Right lobe of liver (tissue), 6 donors: ENCODE measurements at regions not wholly inside any gene's neighbourhood (a gene's known extent, or its start where the extent isn't known, plus 50 kb on each side); places are given as distances from the start of the nearest gene placed in this dataset.

ENCODE experiments used
- ATAC-seq, 4 donors: fragments of 200-7000 bp; cut with Tn5 transposase; one replicate each; pipeline ENCODE4 v1.9.1; 2020; ENCODE audit warnings: mild to moderate bottlenecking in 4 of 4, moderate library complexity in 4 of 4
- DNase-seq, 3 donors: peaks; one replicate each; pipeline ENCODE4 v3.0.0-alpha.2; 2020
- H3K27ac ChIP-seq, 3 donors: fragments of 200-600 bp; one replicate each; pipeline ENCODE4 v1.8.0; 2022
- H3K27me3 ChIP-seq, 2 donors: fragments of 200-600 bp; one replicate each; pipeline ENCODE4 v1.8.0; 2022
- H3K36me3 ChIP-seq, 4 donors: fragments of 200-600 bp; sonication (generic) in 1 of 4; one replicate each; pipeline versions ENCODE4 v1.5.1 to v1.8.0; 2017 to 2022; ENCODE audit warnings: control low read depth in 1 of 4
- H3K4me1 ChIP-seq, 4 donors: fragments of 200-600 bp; sonication (generic) in 1 of 4; one replicate each; pipeline versions ENCODE4 v1.5.1 to v1.8.0; 2017 to 2022; ENCODE audit warnings: control low read depth in 1 of 4
- H3K4me3 ChIP-seq, 3 donors: fragments of 200-600 bp; one replicate each; pipeline ENCODE4 v1.8.0; 2022
- H3K9me3 ChIP-seq, 4 donors: fragments of 200-600 bp; sonication (generic) in 1 of 4; one replicate each; pipeline versions ENCODE4 v1.5.1 to v1.8.0; 2017 to 2022; ENCODE audit warnings: control low read depth in 1 of 4
- POLR2A ChIP-seq: fragments of 450-650 bp; IDR thresholded peaks from one replicate; pipeline ENCODE4 v1.6.1; 2017; ENCODE audit warnings: antibody characterized with exemption, mild to moderate bottlenecking
- WGBS: methylation state at CpG from one replicate; pipeline ENCODE4 v1.1.6; 2018; ENCODE audit warnings: low coverage, low lambda C conversion rate; ENCODE audit not compliant: insufficient coverage; ENCODE audit errors: missing lambda C conversion rate; 5-methylcytosine and 5-hydroxymethylcytosine counted together
- intact Hi-C, 2 donors: fragments of 100-400 bp; cut with DNase I; formaldehyde crosslinking; loops; one replicate each; pipeline versions ENCODE4 v1.11.2 to v1.14.1; 2022
- TF ChIP-seq, protein P1 (sequence below), 4 donors: fragments of 200-600 bp in 3 of 4; fragments of 450-650 bp in 1 of 4; IDR thresholded peaks; one replicate each; pipeline versions ENCODE4 v1.5.1 to v1.8.0; 2016 to 2022; ENCODE audit warnings: antibody characterized with exemption in 4 of 4, mild to moderate bottlenecking in 2 of 4
- donor health status: DM: no; HTN: yes; CAD: no.
- donor health status: DM: no; HTN: no; CAD: no.
- donor health status: DM: no; HTN: no; CAD: no.
- donor health status: DM: no; HTN: yes; CAD: no.
- donor health status: DM: no; HTN: yes; CAD: no.

DNA sequence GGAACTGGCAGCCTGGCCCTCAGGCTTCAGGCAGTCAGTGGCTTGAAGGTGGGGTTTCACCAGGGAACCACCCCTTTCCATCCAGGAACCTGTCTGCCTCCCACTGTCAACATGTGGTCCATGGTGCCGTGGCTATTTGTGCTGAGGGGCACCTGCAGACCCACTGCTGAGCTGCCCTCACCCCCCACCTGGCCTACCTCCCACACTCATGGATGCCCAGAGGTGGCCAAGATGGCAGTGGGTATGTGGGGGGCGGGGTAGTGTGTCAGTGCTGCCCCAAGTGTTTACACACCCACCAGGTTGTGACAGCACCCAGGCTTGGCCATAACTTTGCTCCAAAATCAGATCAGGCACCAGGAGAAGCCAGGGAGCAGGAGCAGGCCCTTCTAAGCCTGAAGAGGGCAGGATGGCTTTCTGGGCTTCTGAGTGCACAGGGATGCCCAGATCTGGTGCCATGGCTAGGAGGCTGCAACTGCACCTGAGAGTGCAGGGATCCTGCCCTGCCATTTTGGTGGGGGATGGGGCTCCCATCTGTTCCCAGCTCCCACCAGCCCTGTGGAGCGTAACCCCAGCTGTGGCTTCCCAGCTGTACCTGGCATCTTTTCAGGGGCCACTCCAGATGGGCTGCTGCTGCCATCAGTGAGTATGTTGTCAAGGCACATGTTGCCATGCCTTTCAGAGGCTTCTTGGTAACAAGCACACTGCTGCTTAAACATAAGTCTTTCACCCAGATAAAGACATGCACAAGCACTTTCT, 263.9 kb downstream of the LRIG3 start:
- no peak for DNase-seq
- H3K36me3 ChIP-seq = no peaks in the 10 kb centered on the region
- H3K9me3 ChIP-seq = no peaks in the 10 kb centered on the region
- intact Hi-C loops = no loop called here
- no CpG with 5 or more reads among the region's 3 CpGs for WGBS
- H3K4me3 ChIP-seq = no peak overlapping the region
- no peak for ATAC-seq
- no peak overlapping the region for H3K27ac ChIP-seq
- TF ChIP-seq, protein P1, sequence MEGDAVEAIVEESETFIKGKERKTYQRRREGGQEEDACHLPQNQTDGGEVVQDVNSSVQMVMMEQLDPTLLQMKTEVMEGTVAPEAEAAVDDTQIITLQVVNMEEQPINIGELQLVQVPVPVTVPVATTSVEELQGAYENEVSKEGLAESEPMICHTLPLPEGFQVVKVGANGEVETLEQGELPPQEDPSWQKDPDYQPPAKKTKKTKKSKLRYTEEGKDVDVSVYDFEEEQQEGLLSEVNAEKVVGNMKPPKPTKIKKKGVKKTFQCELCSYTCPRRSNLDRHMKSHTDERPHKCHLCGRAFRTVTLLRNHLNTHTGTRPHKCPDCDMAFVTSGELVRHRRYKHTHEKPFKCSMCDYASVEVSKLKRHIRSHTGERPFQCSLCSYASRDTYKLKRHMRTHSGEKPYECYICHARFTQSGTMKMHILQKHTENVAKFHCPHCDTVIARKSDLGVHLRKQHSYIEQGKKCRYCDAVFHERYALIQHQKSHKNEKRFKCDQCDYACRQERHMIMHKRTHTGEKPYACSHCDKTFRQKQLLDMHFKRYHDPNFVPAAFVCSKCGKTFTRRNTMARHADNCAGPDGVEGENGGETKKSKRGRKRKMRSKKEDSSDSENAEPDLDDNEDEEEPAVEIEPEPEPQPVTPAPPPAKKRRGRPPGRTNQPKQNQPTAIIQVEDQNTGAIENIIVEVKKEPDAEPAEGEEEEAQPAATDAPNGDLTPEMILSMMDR (IDR thresholded peaks at IDR 0.05) = no peak
- no peak for TF ChIP-seq POLR2A
- H3K4me1 ChIP-seq = no peaks in the 10 kb centered on the region
- H3K27me3 ChIP-seq = no peaks in the 10 kb centered on the region

DNA sequence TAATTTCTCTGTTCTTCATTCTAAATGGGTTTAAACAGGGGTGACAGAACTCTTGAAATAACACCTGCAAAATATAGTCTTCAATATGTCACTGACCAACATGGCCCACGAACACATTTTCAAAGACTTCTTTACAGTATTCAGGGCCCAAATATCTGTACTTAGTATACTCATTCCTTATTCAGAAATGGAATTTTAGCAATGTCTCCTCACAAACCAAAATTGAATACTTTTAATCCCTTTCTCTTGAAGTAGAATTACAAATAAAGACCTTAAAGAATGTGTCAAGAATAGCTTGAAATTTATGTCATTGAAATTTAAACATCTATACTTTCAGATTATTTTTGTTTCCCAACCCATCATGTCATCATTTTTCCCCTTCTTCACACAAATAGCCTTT, 263.1 kb downstream of the LRIG3 start:
- intact Hi-C loops = no loop called here
- H3K27ac ChIP-seq = no peak overlapping the region
- no peak for DNase-seq
- no peak overlapping the region for H3K4me3 ChIP-seq
- H3K4me1 ChIP-seq = no peaks in the 10 kb centered on the region
- no peak for ATAC-seq
- no peaks in the 10 kb centered on the region for H3K9me3 ChIP-seq
- H3K27me3 ChIP-seq = no peaks in the 10 kb centered on the region
- no peak for TF ChIP-seq POLR2A
- TF ChIP-seq, protein P1 (IDR thresholded peaks at IDR 0.05) = no peak
- WGBS = 44% methylated on average over 1 of the region's 1 CpG
- H3K36me3 ChIP-seq = no peaks in the 10 kb centered on the region

DNA sequence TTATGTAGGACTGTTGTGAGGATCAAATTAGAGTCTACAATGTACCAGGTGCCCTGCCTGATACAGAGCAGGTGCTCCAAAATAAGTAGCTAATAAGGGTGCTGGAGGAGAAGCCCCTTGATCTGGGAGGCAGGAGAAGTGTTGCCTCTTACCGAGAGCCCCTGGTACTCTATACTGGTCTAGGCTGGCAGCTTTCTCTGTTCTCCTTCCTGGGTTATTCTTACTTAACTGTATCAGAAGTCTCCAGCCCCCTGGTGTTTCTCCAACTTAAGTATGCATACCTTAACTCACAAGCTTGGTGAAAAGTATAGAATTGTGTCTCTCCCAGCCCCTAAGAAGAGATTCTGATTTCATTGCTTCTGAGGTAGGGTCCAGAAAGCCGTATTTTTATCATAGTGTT, 254.9 kb downstream of the LRIG3 start:
- Histone ChIP-seq H3K27me3 (no peaks in the 10 kb centered on the region), H3K4me1 (no peaks in the 10 kb centered on the region), H3K4me3 (no peak overlapping the region), H3K9me3 (no peaks in the 10 kb centered on the region), H3K36me3 (no peaks in the 10 kb centered on the region), H3K27ac (no peak overlapping the region)
- intact Hi-C loops = no loop called here
- no peak for DNase-seq
- TF ChIP-seq, protein P1 (IDR thresholded peaks at IDR 0.05) = no peak
- TF ChIP-seq POLR2A = no peak
- 68% methylated on average over 2 of the region's 2 CpGs for WGBS
- no peak for ATAC-seq

DNA sequence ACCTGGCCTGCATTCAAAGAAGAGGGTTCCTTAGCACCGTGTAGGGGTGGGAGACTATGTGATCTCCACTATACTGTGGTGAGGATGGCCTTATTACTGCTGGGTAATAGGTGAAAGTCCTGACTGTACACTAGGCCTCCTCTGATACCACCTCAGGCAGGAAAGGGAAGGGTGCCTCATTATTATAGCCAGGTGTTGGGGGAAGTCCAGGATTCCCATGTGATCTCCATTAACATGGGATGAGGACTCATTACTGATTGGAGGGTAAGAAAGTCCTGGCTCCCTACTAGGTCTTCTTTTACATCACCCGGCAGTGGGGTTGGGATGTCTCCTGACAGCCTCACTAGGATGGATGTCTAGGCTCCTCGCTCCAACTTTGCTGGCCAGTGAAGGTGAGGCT, 252.1 kb downstream of the LRIG3 start:
- intact Hi-C loops = no loop called here
- Histone ChIP-seq H3K27ac (no peak overlapping the region), H3K27me3 (no peaks in the 10 kb centered on the region), H3K36me3 (no peaks in the 10 kb centered on the region), H3K4me3 (no peak overlapping the region), H3K9me3 (no peaks in the 10 kb centered on the region), H3K4me1 (no peaks in the 10 kb centered on the region)
- TF ChIP-seq, protein P1 (IDR thresholded peaks at IDR 0.05) = no peak
- TF ChIP-seq POLR2A = no peak
- 100% methylated on average over 1 of the region's 3 CpGs for WGBS
- DNase-seq = no peak
- ATAC-seq = no peak
